C4-2B (cell line): ENCODE measurements at regions not wholly inside any gene's neighbourhood (a gene's known extent, or its start where the extent isn't known, plus 50 kb on each side); places are given as distances from the start of the nearest gene placed in this dataset.

ENCODE experiments used
- ZFX ChIP-seq: fragments of 450-650 bp; IDR thresholded peaks from 2 replicates; pipeline ENCODE4 v1.6.1; 2017
- TF ChIP-seq, protein P1 (sequence below): fragments of 450-650 bp; conservative IDR thresholded peaks from 2 replicates; pipeline ENCODE4 v1.5.1; 2017; ENCODE audit warnings: mild to moderate bottlenecking

DNA sequence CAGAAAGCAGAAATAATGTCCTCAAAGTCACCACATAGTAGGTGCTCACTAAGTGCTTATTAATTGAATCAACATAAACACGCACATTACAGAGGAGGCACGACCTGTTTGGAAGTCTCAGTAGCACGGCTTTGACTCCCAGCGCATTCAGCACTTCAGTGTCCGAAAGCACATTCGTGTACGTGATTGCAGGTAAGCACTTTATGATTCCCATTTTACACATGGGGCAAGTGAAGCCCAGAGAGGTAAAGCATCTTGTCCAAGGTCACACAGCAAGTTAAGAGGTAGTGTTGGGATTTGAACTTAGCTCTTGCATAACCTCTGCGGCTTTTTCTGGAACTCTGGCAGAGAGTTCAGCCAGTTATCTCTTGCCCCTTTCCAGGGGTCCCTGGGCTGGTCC, 85.2 kb upstream of the WNT4 start:
- TF ChIP-seq, protein P1, sequence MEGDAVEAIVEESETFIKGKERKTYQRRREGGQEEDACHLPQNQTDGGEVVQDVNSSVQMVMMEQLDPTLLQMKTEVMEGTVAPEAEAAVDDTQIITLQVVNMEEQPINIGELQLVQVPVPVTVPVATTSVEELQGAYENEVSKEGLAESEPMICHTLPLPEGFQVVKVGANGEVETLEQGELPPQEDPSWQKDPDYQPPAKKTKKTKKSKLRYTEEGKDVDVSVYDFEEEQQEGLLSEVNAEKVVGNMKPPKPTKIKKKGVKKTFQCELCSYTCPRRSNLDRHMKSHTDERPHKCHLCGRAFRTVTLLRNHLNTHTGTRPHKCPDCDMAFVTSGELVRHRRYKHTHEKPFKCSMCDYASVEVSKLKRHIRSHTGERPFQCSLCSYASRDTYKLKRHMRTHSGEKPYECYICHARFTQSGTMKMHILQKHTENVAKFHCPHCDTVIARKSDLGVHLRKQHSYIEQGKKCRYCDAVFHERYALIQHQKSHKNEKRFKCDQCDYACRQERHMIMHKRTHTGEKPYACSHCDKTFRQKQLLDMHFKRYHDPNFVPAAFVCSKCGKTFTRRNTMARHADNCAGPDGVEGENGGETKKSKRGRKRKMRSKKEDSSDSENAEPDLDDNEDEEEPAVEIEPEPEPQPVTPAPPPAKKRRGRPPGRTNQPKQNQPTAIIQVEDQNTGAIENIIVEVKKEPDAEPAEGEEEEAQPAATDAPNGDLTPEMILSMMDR: no peak
- TF ChIP-seq ZFX: no peak
